GM19467 (cell line): ENCODE measurements at regions not wholly inside any gene's neighbourhood (a gene's known extent, or its start where the extent isn't known, plus 50 kb on each side); places are given as distances from the start of the nearest gene placed in this dataset.

ENCODE experiments used
- ATAC-seq: cut with Tn5 transposase; IDR thresholded peaks from one replicate; pipeline ENCODE4 v1.9.1; 2021; ENCODE audit warnings: mild to moderate bottlenecking, moderate library complexity; ENCODE audit not compliant: unreplicated experiment

- ATAC-seq: no peak
These were observed 93.4 kb upstream of the NAA20 start for GRCh38 chr20:19923762-19924161.

GRCh38 chr20:19924255-19924654, 92.9 kb upstream of the NAA20 start:
- no peak for ATAC-seq

- ATAC-seq: no peak
These were observed 90.6 kb upstream of the NAA20 start for GRCh38 chr20:19926591-19926990.

- ATAC-seq: no peak
These were observed 88.7 kb upstream of the NAA20 start for GRCh38 chr20:19928328-19929011.

- ATAC-seq: no peak
These were observed 88.2 kb upstream of the NAA20 start for GRCh38 chr20:19929012-19929360.

GRCh38 chr20:19929481-19930145, 87.5 kb upstream of the NAA20 start:
- ATAC-seq: no peak

GRCh38 chr20:19930426-19930825, 86.7 kb upstream of the NAA20 start:
- no peak for ATAC-seq

GRCh38 chr20:19932170-19932667, 84.9 kb upstream of the NAA20 start:
- ATAC-seq: no peak

GRCh38 chr20:19934792-19935491, 82.2 kb upstream of the NAA20 start:
- no peak for ATAC-seq

- ATAC-seq: no peak
These were observed 81.3 kb upstream of the NAA20 start for GRCh38 chr20:19935842-19936241.

GRCh38 chr20:19936466-19937200, 80.5 kb upstream of the NAA20 start:
- no peak for ATAC-seq

GRCh38 chr20:19937218-19937617, 79.9 kb upstream of the NAA20 start:
- ATAC-seq: peak; percentile 18

GRCh38 chr20:19937651-19938420, 79.3 kb upstream of the NAA20 start:
- peak; percentile 76 for ATAC-seq

GRCh38 chr20:19938421-19939090, 78.6 kb upstream of the NAA20 start:
- no peak for ATAC-seq

GRCh38 chr20:19940988-19941460, 76.1 kb upstream of the NAA20 start:
- no peak for ATAC-seq

- ATAC-seq: no peak
These were observed 74.6 kb upstream of the NAA20 start for GRCh38 chr20:19942611-19943010.

GRCh38 chr20:19943061-19943521, 74.1 kb upstream of the NAA20 start:
- ATAC-seq: no peak

GRCh38 chr20:19944772-19945459, 72.2 kb upstream of the NAA20 start:
- ATAC-seq: no peak
